Hepatocyte (in vitro differentiated cells): ENCODE measurements at regions not wholly inside any gene's neighbourhood (a gene's known extent, or its start where the extent isn't known, plus 50 kb on each side); places are given as distances from the start of the nearest gene placed in this dataset.

ENCODE experiments used
- CTCF ChIP-seq: fragments of 200-600 bp; sonication (generic); IDR thresholded peaks from 2 replicates; pipeline ENCODE4 v1.5.1; 2016; ENCODE audit warnings: antibody characterized with exemption, mild to moderate bottlenecking; ENCODE audit not compliant: poor library complexity
- EZH2 ChIP-seq: fragments of 200-600 bp; sonication (generic); IDR thresholded peaks from 2 replicates; pipeline ENCODE4 v1.6.1; 2016; ENCODE audit warnings: antibody characterized with exemption, mild to moderate bottlenecking, borderline replicate concordance
- EZH2phosphoT487 ChIP-seq: fragments of 200-600 bp; sonication (generic); IDR thresholded peaks from one replicate; pipeline ENCODE4 v1.6.1; 2018; ENCODE audit warnings: antibody characterized with exemption, mild to moderate bottlenecking, low read depth, moderate library complexity; ENCODE audit not compliant: unreplicated experiment, severe bottlenecking

DNA sequence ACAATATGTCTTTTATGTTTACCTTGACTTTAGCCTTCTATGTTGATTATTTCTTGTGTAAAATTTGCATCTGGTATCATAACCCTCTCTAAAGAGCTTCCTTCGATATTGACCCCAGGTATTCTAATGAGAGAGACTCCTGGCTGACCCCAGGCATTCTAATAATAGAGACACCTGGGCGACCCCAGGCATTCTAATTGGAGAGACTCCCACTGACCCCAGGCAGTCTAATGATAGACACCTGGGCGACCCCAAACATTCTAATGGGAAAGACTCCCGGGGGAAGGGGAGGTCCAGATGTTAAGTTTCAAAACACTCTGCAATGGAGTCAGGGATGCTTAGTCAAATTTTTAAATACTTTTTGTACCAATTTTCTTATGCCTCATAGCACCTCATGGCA is 726.4 kb downstream of the COL12A1 start:
- no peak for TF ChIP-seq CTCF
- no peak for TF ChIP-seq EZH2
- TF ChIP-seq EZH2phosphoT487, result no peak
